ENCODE measurements at regions not wholly inside any gene's neighbourhood (a gene's known extent, or its start where the extent isn't known, plus 50 kb on each side); places are given as distances from the start of the nearest gene placed in this dataset.

GRCh38 chr9:135279385-135279784 is 191.9 kb downstream of the OLFM1 start:
- TF ChIP-seq CTCF (conservative IDR thresholded peaks at IDR 0.05; ENCODE audit: low read depth, low read length), result no peak
- Histone ChIP-seq H3K79me2 (ENCODE audit: insufficient read depth, low read depth) (no peaks in the 10 kb centered on the region), H3K9ac (no peak overlapping the region), H3K27me3 (ENCODE audit: insufficient read depth, low read depth) (peaks cover 11% of the 10 kb centered on the region; the same call in 1 of the 2 replicates), H3K4me1 (ENCODE audit: low read depth, poor library complexity, severe bottlenecking) (no peaks in the 10 kb centered on the region), H3K36me3 (ENCODE audit: insufficient read depth) (no peaks in the 10 kb centered on the region), H3K4me3 (IDR thresholded peaks at IDR 0.05; ENCODE audit: insufficient read depth, low read depth, low read length) (no peak overlapping the region), H3K27ac (no peak overlapping the region), H2AFZ (ENCODE audit: low read depth) (no peak overlapping the region), H3K4me2 (no peak overlapping the region), H4K20me1 (ENCODE audit: insufficient read depth) (no peaks in the 10 kb centered on the region)

GRCh38 chr9:135279834-135280393 is 192.4 kb downstream of the OLFM1 start:
- no peak for TF ChIP-seq CTCF (conservative IDR thresholded peaks at IDR 0.05; ENCODE audit: low read depth, low read length)
- Histone ChIP-seq H3K9ac (no peak overlapping the region), H4K20me1 (ENCODE audit: insufficient read depth) (no peaks in the 10 kb centered on the region), H3K27me3 (ENCODE audit: insufficient read depth, low read depth) (peaks cover 11% of the 10 kb centered on the region; the same call in 1 of the 2 replicates), H3K4me2 (no peak overlapping the region), H3K27ac (no peak overlapping the region), H3K36me3 (ENCODE audit: insufficient read depth) (no peaks in the 10 kb centered on the region), H3K4me1 (ENCODE audit: low read depth, poor library complexity, severe bottlenecking) (no peaks in the 10 kb centered on the region), H2AFZ (ENCODE audit: low read depth) (no peak overlapping the region), H3K79me2 (ENCODE audit: insufficient read depth, low read depth) (no peaks in the 10 kb centered on the region), H3K4me3 (IDR thresholded peaks at IDR 0.05; ENCODE audit: insufficient read depth, low read depth, low read length) (no peak overlapping the region)

DNA sequence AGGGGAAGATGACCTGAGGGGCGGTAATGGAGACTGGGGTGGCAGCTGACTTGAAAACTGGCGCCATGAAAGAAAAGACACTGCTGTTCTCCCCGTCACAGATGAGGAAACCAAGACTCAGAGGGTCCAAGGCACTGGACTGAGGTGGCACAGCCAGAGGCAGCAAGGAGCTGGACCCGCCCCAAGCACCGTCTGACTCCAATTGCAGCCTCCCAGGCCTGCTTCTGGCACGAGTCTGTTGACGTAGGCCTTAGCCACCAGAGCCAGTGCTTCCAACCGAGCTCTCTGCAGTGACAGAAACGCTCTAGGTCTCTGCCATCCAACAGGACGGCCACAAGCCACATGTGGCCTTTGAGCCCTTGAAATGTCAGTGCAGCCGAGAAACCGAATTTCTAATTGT is 193.2 kb downstream of the OLFM1 start:
- no peak overlapping the region for H3K9ac ChIP-seq
- H3K4me1 ChIP-seq (ENCODE audit: low read depth, poor library complexity, severe bottlenecking), result no peaks in the 10 kb centered on the region
- H2AFZ ChIP-seq (ENCODE audit: low read depth), result no peak overlapping the region
- H3K4me2 ChIP-seq, result no peak overlapping the region
- H3K27me3 ChIP-seq (ENCODE audit: insufficient read depth, low read depth), result peaks cover 11% of the 10 kb centered on the region; the same call in 1 of the 2 replicates
- no peaks in the 10 kb centered on the region for H3K36me3 ChIP-seq (ENCODE audit: insufficient read depth)
- no peak overlapping the region for H3K4me3 ChIP-seq (IDR thresholded peaks at IDR 0.05; ENCODE audit: insufficient read depth, low read depth, low read length)
- no peaks in the 10 kb centered on the region for H3K79me2 ChIP-seq (ENCODE audit: insufficient read depth, low read depth)
- no peak for TF ChIP-seq CTCF (conservative IDR thresholded peaks at IDR 0.05; ENCODE audit: low read depth, low read length)
- no peaks in the 10 kb centered on the region for H4K20me1 ChIP-seq (ENCODE audit: insufficient read depth)
- H3K27ac ChIP-seq, result no peak overlapping the region

- Histone ChIP-seq H2AFZ (ENCODE audit: low read depth) (no peak overlapping the region), H4K20me1 (ENCODE audit: insufficient read depth) (no peaks in the 10 kb centered on the region), H3K27me3 (ENCODE audit: insufficient read depth, low read depth) (peaks cover 11% of the 10 kb centered on the region; the same call in 1 of the 2 replicates), H3K4me1 (ENCODE audit: low read depth, poor library complexity, severe bottlenecking) (no peaks in the 10 kb centered on the region), H3K4me2 (no peak overlapping the region), H3K9ac (no peak overlapping the region), H3K4me3 (IDR thresholded peaks at IDR 0.05; ENCODE audit: insufficient read depth, low read depth, low read length) (no peak overlapping the region), H3K27ac (no peak overlapping the region), H3K79me2 (ENCODE audit: insufficient read depth, low read depth) (no peaks in the 10 kb centered on the region), H3K36me3 (ENCODE audit: insufficient read depth) (no peaks in the 10 kb centered on the region)
- no peak for TF ChIP-seq CTCF (conservative IDR thresholded peaks at IDR 0.05; ENCODE audit: low read depth, low read length)
These were observed 193.7 kb downstream of the OLFM1 start for GRCh38 chr9:135281151-135281550.
